AG08395 (cell line): ENCODE measurements at regions not wholly inside any gene's neighbourhood (a gene's known extent, or its start where the extent isn't known, plus 50 kb on each side); places are given as distances from the start of the nearest gene placed in this dataset.
"Not testable (repeated sequence)": the region's sequence is repeated elsewhere in the genome, so short reads cannot be mapped to it uniquely, and the experiment has no call there.

Experiments
- DNase-seq: peaks from one replicate; pipeline ENCODE4 v3.0.0; 2012; ENCODE audit warnings: mixed read lengths, low spot score

DNA sequence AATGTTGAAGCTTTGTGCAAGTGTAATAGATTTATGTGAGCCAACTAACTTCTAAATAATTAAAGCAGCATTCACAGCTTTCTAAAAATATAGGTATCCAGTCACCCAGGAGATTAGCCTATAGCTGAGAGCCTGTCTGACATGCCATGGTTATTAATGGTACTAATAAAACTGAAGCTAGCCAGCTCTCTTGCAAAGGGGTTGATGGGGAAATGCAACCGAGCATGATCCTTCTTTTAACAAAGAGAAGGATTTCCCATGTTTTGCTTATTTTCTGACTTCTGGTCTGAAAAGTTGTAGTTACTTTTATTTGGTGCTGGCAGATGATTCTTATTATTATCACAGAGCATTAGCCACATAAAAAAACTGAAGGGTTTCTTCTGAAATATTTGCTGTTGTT is 488.7 kb upstream of the CYLC2 start:
- no peak for DNase-seq

GRCh38 chr9:102499468-102499867 is 495.7 kb upstream of the CYLC2 start:
- DNase-seq = no peak

DNA sequence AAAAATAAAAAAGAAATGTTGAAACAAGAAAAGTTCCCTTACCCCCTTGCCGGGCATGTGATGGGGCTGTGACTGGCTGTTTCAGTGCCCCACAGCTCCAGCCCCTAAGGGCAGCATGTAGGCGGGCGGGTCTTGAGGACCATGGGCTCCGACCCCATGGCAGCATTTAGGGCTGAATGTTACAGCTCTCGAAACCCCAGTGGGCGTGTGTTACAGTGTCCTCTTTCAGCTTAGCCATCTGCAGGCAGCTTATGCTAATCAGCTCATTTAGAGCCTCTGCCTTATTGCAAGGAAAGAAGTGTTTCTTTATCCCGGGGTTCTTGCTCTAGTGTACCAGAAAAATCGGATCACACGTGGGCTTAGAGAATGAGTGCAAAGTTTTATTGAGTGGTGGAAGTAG is 497.4 kb upstream of the CYLC2 start:
- DNase-seq = no peak

- DNase-seq = not testable (repeated sequence)
Measured at GRCh38 chr9:102486976-102487375, 508.2 kb upstream of the CYLC2 start.

DNA sequence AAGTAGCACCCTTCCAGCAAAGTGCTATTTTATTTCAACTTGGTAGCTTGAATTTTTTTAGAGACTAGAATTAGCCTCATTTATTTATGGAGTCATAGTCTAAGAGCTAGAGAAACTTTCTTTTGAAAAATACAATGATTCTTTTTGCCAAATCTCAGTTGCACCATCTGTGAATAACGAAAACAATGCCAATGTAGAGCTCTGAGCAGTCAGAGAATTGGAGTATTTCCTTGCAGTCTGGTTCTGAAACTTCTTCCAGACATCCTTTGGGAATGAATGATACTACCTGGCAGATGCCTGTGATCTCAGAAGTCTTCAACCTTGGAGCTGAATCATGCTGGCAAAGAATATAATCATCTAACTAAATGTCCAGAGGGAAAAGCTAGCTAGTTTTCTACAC is 511.5 kb upstream of the CYLC2 start:
- DNase-seq = no peak

- DNase-seq = no peak
Measured at GRCh38 chr9:102482776-102483175, 512.4 kb upstream of the CYLC2 start.

GRCh38 chr9:102479191-102479590 is 515.9 kb upstream of the CYLC2 start:
- DNase-seq = no peak

- no peak for DNase-seq
Measured at GRCh38 chr9:102474357-102474756, 520.8 kb upstream of the CYLC2 start.

DNA sequence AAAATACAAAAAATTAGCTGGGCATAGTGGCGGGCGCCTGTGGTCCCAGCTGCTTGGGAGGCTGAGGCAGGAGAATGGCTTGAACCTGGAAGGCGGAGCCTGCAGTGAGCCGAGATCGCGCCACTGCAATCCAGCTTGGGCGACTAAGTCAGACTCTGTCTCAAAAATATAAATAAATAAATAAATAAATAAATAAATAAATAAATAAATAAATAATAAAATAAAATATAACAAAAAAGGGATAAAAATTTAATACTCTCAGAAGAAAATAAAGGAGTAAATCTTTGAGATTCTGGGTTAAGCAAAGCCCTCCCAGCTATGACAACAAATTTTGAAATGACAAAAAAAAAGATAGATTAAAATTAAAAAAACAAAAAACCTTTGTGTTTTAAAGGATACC is 525.7 kb upstream of the CYLC2 start:
- DNase-seq = not testable (repeated sequence)

GRCh38 chr9:102461156-102461819 is 533.8 kb upstream of the CYLC2 start:
- DNase-seq = no peak

DNA sequence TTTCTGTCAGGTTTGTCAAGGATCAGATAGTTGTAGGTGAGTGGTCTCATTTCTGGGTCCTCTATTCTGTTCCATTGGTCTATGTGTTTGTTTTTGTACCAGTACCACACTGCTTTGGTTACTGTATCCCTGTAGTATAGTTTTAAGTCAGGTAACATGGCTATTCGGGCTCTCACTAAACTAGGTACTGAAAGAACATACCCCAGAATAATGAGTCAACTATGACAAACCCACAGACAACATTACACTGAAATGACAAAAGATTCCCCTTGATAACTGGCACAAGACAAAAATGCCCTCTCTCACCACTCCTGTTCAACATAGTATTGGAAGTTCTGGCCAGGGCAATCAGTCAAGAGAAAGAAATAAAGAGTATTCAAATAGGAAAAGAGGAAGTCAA is 535.3 kb upstream of the CYLC2 start:
- DNase-seq = no peak

GRCh38 chr9:102456562-102456961 is 538.6 kb upstream of the CYLC2 start:
- no peak for DNase-seq

- DNase-seq = no peak
Measured at GRCh38 chr9:102445906-102446305, 549.2 kb upstream of the CYLC2 start.

- no peak for DNase-seq
Measured at GRCh38 chr9:102445181-102445747, 549.9 kb upstream of the CYLC2 start.

DNA sequence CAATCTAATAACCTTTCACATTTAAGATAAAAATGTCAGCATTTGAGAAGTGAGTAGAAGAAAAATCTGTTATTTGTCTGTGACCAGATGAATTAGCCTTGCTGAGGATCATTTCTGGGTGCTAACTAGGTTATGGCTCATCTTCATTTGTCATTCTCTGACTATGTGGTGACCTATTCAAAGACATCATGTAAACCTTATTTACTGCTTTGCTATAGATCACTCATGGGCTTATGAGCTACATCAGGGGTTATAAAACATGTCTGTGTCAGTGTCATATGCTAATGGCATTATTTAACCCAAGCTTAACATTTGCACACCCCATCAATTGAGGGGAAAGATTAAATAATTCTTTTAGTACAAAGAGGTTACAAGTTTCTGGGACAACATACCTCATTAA is 555.5 kb upstream of the CYLC2 start:
- DNase-seq = no peak

DNA sequence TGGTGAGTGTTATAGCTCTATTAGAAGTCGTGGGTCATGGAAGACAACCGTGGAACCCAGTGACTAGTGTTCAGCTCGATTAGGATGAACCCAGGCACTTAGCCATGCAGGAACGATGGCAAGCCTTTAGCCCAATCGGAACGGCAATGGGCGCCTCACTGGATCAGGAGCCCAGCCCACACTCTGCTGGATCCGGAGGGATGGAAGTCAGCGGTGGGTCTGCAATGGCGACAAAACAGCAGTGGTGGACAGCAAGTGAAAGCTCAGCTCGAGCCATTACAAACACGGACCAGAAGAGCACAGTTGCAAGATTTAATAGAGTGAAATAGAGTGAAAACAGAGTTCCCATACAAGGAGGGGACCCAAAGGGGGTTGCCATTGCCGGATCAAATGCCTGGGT is 558.5 kb upstream of the CYLC2 start:
- DNase-seq = not testable (repeated sequence)

GRCh38 chr9:102435427-102435826 is 559.7 kb upstream of the CYLC2 start:
- DNase-seq = no peak

GRCh38 chr9:102434545-102434944 is 560.6 kb upstream of the CYLC2 start:
- no peak for DNase-seq

GRCh38 chr9:102428305-102428704 is 566.8 kb upstream of the CYLC2 start:
- no peak for DNase-seq

GRCh38 chr9:102416251-102416650 is 578.9 kb upstream of the CYLC2 start:
- not testable (repeated sequence) for DNase-seq

GRCh38 chr9:102405218-102405867 is 589.8 kb upstream of the CYLC2 start:
- DNase-seq = no peak

- DNase-seq = no peak
Measured at GRCh38 chr9:102403514-102403913, 591.6 kb upstream of the CYLC2 start.

GRCh38 chr9:102398205-102398604 is 596.9 kb upstream of the CYLC2 start:
- DNase-seq = no peak

GRCh38 chr9:102385620-102386019 is 609.5 kb upstream of the CYLC2 start:
- DNase-seq = not testable (repeated sequence)
